ENCODE measurements at regions not wholly inside any gene's neighbourhood (a gene's known extent, or its start where the extent isn't known, plus 50 kb on each side); places are given as distances from the start of the nearest gene placed in this dataset.
"Not testable (repeated sequence)": the region's sequence is repeated elsewhere in the genome, so short reads cannot be mapped to it uniquely, and the experiment has no call there.

GRCh38 chr7:152528612-152529011 is 92.8 kb upstream of the KMT2C start:
- in situ Hi-C loops (cut with HindIII; ENCODE audit: low pct_unique_long_range_greater_than_20kb, low sequenced_read_pairs) = no loop called here

GRCh38 chr7:152527610-152528032 is 91.8 kb upstream of the KMT2C start:
- TF ChIP-seq JUND (IDR thresholded peaks at IDR 0.05; ENCODE audit: low read depth) = no peak
- in situ Hi-C loops (cut with HindIII; ENCODE audit: low pct_unique_long_range_greater_than_20kb, low sequenced_read_pairs) = no loop called here
- DNase-seq (ENCODE audit: low read depth in 1 of 2, low spot score in 1 of 2) = no peak

More at GRCh38 chr7:152528612-152529011, 92.8 kb upstream of the KMT2C start:
- DNase-seq (ENCODE audit: low read depth in 1 of 2, low spot score in 1 of 2) = no peak
- no peak for TF ChIP-seq JUND (IDR thresholded peaks at IDR 0.05; ENCODE audit: low read depth)

GRCh38 chr7:152523916-152524315 is 88.1 kb upstream of the KMT2C start:
- in situ Hi-C loops (cut with HindIII; ENCODE audit: low pct_unique_long_range_greater_than_20kb, low sequenced_read_pairs) = no loop called here
- no peak for DNase-seq (ENCODE audit: low read depth in 1 of 2, low spot score in 1 of 2)
- TF ChIP-seq JUND (IDR thresholded peaks at IDR 0.05; ENCODE audit: low read depth) = no peak

GRCh38 chr7:152522571-152523067 is 86.8 kb upstream of the KMT2C start:
- no peak for DNase-seq (ENCODE audit: low read depth in 1 of 2, low spot score in 1 of 2)
- TF ChIP-seq JUND (IDR thresholded peaks at IDR 0.05; ENCODE audit: low read depth) = no peak
- in situ Hi-C loops (cut with HindIII; ENCODE audit: low pct_unique_long_range_greater_than_20kb, low sequenced_read_pairs) = no loop called here

GRCh38 chr7:152521420-152522337 is 85.9 kb upstream of the KMT2C start:
- TF ChIP-seq JUND (IDR thresholded peaks at IDR 0.05; ENCODE audit: low read depth) = no peak
- DNase-seq (ENCODE audit: low read depth in 1 of 2, low spot score in 1 of 2) = no peak
- in situ Hi-C loops (cut with HindIII; ENCODE audit: low pct_unique_long_range_greater_than_20kb, low sequenced_read_pairs) = no loop called here

- in situ Hi-C loops (cut with HindIII; ENCODE audit: low pct_unique_long_range_greater_than_20kb, low sequenced_read_pairs) = no loop called here
- TF ChIP-seq JUND (IDR thresholded peaks at IDR 0.05; ENCODE audit: low read depth) = no peak
- DNase-seq (ENCODE audit: low read depth in 1 of 2, low spot score in 1 of 2) = no peak
Observed at GRCh38 chr7:152520861-152521302, 85.1 kb upstream of the KMT2C start.

- in situ Hi-C loops (cut with HindIII; ENCODE audit: low pct_unique_long_range_greater_than_20kb, low sequenced_read_pairs) = no loop called here
- DNase-seq (ENCODE audit: low read depth in 1 of 2, low spot score in 1 of 2) = no peak
- TF ChIP-seq JUND (IDR thresholded peaks at IDR 0.05; ENCODE audit: low read depth) = no peak
Observed at GRCh38 chr7:152519290-152519689, 83.5 kb upstream of the KMT2C start.

GRCh38 chr7:152516216-152516615 is 80.4 kb upstream of the KMT2C start:
- DNase-seq (ENCODE audit: low read depth in 1 of 2, low spot score in 1 of 2) = no peak
- TF ChIP-seq JUND (IDR thresholded peaks at IDR 0.05; ENCODE audit: low read depth) = no peak
- in situ Hi-C loops (cut with HindIII; ENCODE audit: low pct_unique_long_range_greater_than_20kb, low sequenced_read_pairs) = no loop called here

- in situ Hi-C loops (cut with HindIII; ENCODE audit: low pct_unique_long_range_greater_than_20kb, low sequenced_read_pairs) = not testable (repeated sequence)
Observed at GRCh38 chr7:152515266-152515950, 79.6 kb upstream of the KMT2C start.

GRCh38 chr7:152514771-152515105 is 78.9 kb upstream of the KMT2C start:
- TF ChIP-seq JUND (IDR thresholded peaks at IDR 0.05; ENCODE audit: low read depth) = no peak
- in situ Hi-C loops (cut with HindIII; ENCODE audit: low pct_unique_long_range_greater_than_20kb, low sequenced_read_pairs) = no loop called here
- DNase-seq (ENCODE audit: low read depth in 1 of 2, low spot score in 1 of 2) = no peak

More at GRCh38 chr7:152515266-152515950, 79.6 kb upstream of the KMT2C start:
- DNase-seq (ENCODE audit: low read depth in 1 of 2, low spot score in 1 of 2) = not testable (repeated sequence)

GRCh38 chr7:152513861-152514770 is 78.3 kb upstream of the KMT2C start:
- DNase-seq (ENCODE audit: low read depth in 1 of 2, low spot score in 1 of 2) = no peak
- in situ Hi-C loops (cut with HindIII; ENCODE audit: low pct_unique_long_range_greater_than_20kb, low sequenced_read_pairs) = no loop called here
- TF ChIP-seq JUND (IDR thresholded peaks at IDR 0.05; ENCODE audit: low read depth) = no peak

- in situ Hi-C loops (cut with HindIII; ENCODE audit: low pct_unique_long_range_greater_than_20kb, low sequenced_read_pairs) = no loop called here
- DNase-seq (ENCODE audit: low read depth in 1 of 2, low spot score in 1 of 2) = no peak
- TF ChIP-seq JUND (IDR thresholded peaks at IDR 0.05; ENCODE audit: low read depth) = no peak
Observed at GRCh38 chr7:152512706-152513105, 76.9 kb upstream of the KMT2C start.

All from T47D (cell line).